GM13977 (cell line): ENCODE measurements at regions not wholly inside any gene's neighbourhood (a gene's known extent, or its start where the extent isn't known, plus 50 kb on each side); places are given as distances from the start of the nearest gene placed in this dataset.

Source experiments
- DNase-seq: peaks from one replicate; pipeline ENCODE4 v3.0.0; 2012; ENCODE audit warnings: low spot score
- in situ Hi-C: fragments of 300-500 bp; cut with MboI; formaldehyde crosslinking; loops from one replicate; pipeline ENCODE4 v1.12.0; 2022; ENCODE audit warnings: low sequenced_read_pairs, low pct_unique_long_range_greater_than_20kb, mixed read lengths, inconsistent platforms; ENCODE audit not compliant: unreplicated experiment
- TF ChIP-seq, protein P1 (sequence below): IDR thresholded peaks from 2 replicates; pipeline ENCODE4 v1.5.1; 2012; ENCODE audit warnings: mild to moderate bottlenecking, control low read depth; ENCODE audit not compliant: insufficient read depth; ENCODE audit errors: extremely low read depth, missing control alignments

DNA sequence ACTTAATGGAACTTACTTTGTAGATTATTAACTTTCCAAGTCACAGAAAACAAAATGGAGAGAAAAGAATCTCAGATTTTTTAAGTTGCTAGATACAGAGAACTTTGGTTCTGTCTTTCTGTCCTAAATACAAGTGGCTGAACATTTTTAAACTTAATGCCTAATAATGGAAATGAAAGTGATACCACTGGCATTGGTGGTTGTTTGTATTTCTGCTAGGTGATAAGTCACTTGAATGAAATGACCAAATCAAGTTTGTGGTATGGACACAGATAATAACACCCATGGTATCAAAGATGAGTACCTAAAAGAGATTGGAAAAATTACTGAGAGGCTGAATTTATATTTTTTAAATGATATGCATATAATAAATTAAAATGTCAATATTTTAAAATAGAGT, 502.1 kb downstream of the CNTN6 start:
- in situ Hi-C loops, result no loop called here
- TF ChIP-seq, protein P1, sequence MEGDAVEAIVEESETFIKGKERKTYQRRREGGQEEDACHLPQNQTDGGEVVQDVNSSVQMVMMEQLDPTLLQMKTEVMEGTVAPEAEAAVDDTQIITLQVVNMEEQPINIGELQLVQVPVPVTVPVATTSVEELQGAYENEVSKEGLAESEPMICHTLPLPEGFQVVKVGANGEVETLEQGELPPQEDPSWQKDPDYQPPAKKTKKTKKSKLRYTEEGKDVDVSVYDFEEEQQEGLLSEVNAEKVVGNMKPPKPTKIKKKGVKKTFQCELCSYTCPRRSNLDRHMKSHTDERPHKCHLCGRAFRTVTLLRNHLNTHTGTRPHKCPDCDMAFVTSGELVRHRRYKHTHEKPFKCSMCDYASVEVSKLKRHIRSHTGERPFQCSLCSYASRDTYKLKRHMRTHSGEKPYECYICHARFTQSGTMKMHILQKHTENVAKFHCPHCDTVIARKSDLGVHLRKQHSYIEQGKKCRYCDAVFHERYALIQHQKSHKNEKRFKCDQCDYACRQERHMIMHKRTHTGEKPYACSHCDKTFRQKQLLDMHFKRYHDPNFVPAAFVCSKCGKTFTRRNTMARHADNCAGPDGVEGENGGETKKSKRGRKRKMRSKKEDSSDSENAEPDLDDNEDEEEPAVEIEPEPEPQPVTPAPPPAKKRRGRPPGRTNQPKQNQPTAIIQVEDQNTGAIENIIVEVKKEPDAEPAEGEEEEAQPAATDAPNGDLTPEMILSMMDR, result no peak

DNA sequence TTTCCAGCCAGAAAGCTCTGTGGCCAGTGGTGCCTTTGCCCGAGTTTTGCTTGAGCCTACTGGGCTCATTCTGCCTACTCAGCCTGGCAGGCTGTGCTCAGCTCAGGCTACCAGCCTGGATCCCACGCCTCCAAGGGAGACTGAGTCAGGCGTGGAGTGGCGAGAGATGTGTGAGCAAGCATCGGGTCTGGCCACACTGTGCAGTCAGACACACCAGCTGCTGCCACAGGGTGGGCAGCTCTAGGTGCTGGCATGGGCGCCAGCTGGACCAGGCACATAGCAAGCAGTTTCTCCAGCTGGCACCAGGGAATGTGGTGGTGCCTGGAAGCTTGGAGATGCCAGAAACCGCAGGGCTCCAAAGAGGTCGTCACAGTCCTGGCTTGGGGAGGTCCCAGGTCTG, 498.5 kb upstream of the CNTN4 start:
- in situ Hi-C loops, result no loop called here
- TF ChIP-seq, protein P1, result no peak

More for the DNA sequence above, 502.1 kb downstream of the CNTN6 start:
- DNase-seq, result no peak

DNA sequence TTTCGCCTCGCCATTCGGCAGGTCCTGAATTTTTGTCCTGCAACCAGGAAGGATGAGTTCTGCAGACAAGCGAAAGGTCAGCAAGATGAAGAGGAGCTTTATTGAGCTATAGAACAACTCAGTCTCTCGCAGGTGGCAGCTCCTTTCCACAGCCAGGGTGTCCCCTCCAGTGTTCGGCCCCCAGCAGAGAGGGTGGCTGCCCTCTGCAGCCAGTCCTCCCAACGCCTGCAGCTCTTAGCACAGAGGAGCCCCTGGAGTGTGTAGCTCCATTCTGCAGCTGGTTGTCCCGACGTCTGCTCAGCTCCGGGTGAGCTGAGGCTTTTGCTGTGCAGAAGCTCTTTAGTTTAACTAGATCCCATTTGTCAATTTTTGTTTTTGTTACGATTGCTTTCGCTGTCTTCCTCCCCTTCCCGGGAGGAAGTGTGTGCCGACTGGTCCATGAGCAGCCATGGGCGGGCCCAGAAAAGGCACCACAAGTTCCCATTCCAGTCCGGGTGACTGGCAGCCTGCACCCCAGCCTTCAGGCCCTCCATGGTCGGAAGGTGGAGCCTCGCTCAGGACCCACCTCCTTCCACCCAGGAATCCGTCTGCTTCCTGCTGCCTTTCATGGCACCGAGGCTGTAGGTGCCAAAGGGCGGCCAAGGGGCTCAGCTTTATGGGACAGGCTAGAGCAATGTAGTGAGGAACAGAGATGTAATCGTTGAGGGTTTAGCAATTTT, 497.8 kb upstream of the CNTN4 start:
- TF ChIP-seq, protein P1, result no peak
- DNase-seq, result no peak
- in situ Hi-C loops, result no loop called here

More for the DNA sequence above, 498.5 kb upstream of the CNTN4 start:
- no peak for DNase-seq

DNA sequence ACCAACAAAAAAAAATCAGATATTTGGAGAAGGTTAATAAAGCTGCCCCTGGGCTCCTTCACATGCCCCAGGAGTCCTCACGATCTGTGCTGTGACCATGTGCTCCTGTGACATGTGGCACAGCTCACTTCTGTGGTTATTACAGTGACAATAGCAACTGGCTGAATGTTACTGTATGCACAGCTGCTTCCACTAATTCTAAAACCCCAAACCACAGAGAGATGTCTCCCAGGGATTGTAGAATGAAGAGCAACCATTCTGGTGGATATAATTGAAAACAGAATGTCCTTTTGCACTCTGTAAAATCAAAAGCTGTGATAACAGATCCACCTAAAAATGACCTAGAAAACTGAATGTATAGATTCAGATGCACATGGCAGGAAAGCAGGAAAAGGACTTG, 489.2 kb upstream of the CNTN4 start:
- in situ Hi-C loops, result no loop called here
- no peak for DNase-seq
- TF ChIP-seq, protein P1, result no peak

DNA sequence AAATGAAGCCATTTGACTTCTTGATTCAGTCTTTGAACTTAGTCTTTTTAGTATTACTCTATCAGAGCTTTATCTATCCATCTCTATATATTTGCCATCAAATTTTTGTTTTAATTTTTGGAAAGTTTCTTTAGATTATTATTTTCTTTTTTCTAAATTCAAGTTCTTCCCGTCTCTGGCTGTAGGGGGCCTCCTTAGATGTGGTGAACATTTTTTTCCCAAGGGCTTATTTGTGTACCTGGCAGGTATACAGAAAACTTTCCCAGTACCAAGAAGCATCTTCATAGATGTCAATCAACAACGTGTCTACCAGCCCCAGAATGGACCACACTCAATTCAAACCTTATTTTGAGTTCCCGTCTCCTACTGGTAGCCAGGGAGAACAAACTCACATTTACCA, 486.8 kb upstream of the CNTN4 start:
- TF ChIP-seq, protein P1, result no peak
- in situ Hi-C loops, result no loop called here

DNA sequence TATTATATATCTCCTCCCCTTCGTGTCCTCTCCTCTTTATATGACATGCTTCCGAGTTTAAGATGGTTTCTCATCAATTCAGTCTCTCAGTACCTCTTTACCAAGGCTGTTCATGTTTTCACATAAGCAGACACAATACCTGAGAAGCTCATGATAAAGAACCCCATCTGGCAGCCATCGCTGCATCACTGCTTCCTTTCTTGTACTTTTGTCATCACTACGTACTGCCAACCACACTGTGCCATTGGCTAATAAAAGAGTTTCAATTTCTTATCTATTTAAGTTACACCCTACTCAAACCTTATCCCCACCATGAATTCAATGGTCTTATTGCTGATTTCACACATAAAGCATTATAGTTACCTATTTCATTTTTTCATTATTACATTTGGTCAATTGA, 484.7 kb upstream of the CNTN4 start:
- in situ Hi-C loops, result no loop called here
- DNase-seq, result no peak
- TF ChIP-seq, protein P1, result no peak

More for the DNA sequence above, 486.8 kb upstream of the CNTN4 start:
- DNase-seq, result no peak
